ENCODE measurements at regions not wholly inside any gene's neighbourhood (a gene's known extent, or its start where the extent isn't known, plus 50 kb on each side); places are given as distances from the start of the nearest gene placed in this dataset.
"Not testable (repeated sequence)": the region's sequence is repeated elsewhere in the genome, so short reads cannot be mapped to it uniquely, and the experiment has no call there.

DNA sequence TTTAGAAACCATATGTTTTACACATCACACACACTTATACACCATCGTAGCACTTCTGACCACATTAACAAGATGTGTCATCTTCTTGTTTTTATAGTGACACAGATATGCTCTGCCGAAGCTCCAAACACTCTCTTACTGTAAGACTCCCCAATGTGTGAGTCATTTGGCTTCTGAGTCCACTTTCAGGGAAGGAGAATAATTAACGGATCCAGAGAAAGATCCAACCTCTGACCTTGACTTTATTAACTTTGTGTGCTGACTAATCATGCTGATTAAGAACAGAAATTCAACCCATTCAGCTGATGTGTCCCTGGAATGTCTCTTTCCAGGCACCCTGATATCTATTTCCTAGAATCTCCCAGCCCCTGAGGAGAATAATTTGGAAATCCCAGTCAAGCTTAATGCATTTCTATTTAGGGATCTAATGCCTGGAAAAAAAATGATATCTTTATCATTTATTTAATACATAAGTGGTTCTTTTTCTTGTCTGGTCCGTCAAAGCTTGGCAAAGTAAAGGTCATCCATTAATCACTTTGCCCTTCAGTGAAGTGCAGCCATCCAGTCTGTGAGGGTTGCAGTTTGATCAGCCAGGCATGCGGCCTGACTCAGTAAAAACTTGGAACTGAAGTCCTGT lies 615.8 kb upstream of the SYT4 start:
- no peak for DNase-seq

DNA sequence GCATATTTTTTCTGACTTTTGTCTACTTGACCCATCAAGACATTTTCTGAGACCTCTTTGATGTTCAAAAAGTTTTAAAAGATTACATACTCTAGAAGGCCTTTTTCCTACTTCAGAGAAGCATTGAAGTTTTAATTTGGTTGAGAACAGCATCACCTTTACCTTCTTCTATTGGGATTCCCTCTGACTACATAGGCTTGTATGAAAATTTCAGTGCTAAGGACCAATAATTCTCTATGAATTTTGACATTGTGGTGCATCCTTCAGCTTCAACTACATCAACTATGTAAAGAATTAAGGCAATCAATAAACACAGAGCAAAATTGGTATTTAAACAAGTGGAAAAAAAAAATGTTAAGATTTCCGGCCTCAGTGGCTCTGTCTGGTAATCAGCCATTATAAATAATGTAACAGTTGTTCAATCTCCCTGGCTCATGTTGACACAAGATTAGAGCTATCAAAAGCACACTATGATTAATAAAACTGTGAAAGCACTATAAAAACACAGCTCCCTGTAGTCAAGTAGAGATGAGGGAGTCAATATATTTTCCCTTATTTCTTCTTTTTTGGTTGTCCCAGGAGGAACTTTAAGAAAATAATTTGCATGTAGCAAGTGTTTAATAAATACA lies 627.0 kb upstream of the SYT4 start:
- DNase-seq = no peak

DNA sequence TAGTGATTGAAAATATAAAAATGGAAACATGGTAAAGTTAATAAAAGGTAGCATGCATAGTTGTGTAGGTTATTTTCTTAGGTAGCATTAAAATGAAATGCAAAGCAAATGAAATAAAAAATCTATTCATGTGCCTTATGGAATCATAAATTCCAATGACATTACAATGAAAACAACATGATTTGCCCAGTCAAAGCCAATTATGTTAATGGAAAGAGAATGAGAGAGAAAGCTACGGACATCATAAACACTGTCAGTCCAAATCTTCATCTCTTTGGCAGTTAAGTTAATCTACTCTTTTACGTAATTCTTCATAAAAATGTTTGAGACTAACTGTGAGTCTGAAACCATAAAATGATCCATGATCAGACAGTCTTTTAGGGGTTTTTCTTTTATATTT lies 636.7 kb upstream of the SYT4 start:
- DNase-seq = no peak

DNA sequence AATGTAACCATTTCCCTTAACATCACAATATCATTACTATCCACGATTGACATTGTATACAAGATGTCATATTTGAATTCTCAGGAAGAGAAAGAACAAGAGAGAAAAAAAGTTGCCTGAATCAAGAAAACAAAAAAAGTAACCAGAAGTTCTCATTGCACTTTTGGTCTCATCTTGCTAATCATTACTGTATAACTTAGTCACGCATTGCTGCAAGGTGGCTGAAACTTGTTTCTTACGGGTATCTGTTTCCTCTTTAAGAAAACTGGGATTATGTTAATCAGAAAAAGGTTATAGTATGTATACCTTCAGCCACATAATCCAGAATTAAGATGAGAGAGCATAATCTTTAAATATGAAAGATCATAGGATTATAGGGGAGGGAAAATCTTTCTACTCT lies 639.7 kb upstream of the SYT4 start:
- DNase-seq = no peak

DNA sequence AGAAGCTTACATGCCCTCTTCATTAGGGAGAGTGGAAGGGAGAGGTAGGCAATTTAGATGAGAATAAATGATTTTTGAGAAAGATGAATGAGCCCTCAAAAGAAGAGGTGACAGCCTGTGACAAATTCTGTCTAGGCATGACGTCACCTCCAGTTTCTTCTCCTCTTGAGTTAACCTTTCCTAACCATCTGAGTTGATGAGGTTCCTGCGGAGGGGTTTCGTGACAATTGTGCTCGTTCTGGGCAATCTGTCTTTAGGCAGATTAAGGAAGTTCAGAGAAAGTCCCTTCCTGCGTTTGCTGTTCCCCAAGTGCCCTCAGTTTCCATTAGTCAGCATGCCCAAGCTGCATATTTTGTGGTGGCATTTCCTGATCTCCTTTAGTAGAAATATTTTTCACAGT lies 640.2 kb upstream of the SYT4 start:
- no peak for DNase-seq

DNA sequence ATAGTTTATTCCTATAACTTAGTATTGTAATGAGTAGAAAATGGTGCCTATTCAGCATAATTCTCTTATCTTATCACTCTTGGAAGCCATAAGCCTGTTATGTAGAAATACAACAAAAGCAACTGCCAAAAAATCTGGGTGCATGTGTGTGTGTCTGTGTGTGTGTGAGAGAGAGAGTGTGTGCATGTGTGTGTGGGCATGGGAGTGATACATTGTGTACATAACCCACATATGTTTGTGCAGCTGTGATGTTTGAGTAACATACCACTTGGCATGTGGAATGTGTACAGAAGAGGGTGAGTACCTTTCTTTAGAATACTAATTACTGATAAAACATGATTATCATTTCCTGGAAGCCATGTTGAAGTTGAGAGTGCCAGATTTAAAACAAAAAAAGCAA lies 642.3 kb upstream of the SYT4 start:
- no peak for DNase-seq

DNA sequence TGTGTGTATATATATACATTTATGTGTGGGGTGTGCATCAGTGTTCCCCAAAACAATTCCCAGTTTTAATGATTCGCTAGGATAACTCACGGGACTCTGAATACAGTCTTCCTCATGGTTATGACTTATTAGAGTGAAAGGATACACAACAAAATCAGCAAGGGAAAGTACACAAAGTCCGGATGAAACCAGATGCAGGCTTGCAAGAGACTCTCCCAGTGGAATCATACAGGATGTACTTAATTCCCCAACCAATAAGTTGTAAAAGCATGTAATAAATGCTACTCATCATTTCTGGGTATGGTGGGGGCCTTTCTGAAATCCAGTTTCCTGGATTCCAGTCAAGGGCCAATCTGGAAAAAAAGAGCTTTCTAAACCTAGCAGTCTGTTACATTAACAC lies 654.1 kb upstream of the SYT4 start:
- no peak for DNase-seq

DNA sequence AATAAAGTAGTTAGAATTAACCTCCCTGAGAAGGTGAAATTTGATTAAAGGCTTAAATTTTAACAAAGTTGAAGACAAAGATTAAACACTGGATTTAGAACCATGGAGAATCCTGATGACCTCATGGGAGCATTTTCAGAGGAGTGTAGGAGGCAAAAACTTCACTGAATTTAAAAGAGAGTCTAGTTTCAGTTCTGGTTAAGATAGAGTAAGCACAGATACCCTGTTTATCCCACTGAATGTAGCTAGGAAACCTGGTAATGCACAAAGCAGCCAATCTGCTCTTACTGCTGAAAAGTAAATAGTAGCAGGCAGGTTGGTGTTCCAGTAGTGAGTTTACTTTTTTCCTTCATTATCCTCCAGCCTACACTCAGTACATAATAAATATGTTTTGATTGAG lies 654.9 kb upstream of the SYT4 start:
- no peak for DNase-seq

DNA sequence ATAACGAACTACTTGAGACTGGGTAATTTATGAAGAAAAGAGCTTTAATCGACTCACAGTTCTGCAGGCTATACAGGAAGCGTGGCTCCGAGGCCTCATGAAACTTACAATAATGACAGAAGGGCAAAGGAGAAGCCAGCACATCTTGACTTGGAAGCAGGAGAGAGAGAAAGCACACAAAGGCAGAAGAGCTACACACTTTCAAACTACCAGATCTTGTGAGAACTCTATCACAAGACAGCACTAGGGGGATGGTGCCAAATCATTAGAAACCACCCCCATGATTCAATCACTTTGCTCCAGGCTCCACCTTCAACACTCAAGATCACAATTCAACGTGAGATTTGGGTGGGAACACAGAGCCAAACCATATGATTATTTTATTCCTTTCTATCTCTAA lies 655.9 kb upstream of the SYT4 start:
- no peak for DNase-seq

DNA sequence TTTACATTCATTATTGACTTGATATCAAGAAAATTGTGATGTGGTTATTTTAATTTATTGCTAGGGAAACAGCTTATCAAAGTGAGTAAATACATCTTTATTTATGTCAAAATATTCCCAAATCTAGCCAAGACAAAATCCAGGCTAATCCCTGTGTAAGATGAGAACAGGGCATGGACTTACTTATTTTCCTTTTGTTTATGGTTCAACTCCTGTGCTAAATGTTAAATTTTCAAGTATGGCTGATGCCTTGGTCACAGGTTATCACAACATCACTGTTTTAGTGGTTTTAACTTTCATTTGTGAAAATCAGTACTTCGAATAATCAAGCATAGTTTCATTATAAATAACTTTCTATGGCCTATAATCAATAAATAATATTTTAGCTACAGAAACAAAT lies 657.0 kb upstream of the SYT4 start:
- no peak for DNase-seq

DNA sequence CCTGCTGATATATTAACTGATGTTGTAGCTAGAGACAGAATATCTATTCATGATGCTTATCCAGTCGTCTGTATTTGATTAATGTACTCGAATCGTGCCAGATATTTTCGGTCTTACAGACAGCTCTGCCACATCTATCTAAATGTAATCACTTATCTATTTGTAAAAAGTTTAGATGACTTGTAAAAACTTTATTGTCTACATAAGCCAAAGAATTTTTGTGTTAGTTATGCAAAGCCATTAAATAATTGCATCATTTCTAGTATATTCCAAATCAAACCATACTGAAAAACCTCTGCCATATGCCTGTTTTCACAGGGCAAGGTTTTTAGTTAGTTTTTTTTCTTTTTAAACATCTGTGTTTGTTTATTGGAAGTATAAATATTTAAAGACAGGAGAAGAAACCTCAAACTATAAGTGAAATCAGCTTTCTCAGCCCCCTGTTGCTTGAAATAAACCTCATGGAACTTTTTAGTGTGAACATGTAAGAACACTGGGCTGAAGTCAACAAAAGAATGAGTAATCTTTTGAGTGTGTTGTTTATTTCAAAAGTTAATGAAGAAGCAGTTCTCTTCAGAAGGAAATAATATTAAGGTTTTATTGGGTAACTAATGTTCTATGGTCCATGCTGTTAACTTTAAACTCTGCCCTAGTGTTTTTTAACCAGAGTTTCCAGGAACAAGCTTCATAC lies 657.6 kb upstream of the SYT4 start:
- no peak for DNase-seq

DNA sequence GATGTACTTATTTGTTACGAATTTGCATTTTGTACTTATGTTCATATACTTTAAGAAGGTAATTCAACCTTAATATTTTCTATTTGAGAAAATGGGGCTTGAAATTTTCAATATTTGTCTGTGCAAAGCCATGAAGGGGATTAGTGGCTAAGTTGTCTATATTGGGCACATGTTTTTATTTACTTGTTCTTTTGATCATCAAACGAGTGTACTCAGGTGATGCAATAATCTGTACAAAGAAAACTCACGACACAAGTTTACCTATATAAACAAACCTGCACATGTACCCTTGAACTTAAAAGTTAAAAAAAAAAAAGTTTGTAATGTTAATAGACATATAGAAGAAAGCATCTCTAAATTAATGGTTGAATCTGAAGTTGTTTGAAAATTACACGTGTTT lies 658.9 kb upstream of the SYT4 start:
- no peak for DNase-seq

DNA sequence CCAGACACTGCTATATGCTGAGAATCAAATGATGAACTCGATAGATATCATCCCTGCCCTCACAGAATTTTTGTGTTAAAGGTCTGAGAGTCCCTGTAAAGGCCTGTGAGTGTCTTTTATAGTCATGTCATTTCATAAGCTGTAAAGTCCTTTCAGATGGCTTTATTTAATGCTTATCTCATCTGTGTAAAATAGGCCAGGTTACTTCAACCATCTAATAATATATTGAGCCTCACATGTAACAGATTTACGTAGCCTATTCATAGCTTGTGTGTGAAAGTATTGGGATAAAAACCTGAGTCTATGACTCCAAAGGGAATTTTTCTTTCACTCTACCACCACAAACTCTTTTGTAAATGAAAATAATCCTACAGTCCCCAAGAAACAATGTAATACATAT lies 672.0 kb upstream of the SYT4 start:
- DNase-seq = no peak

DNA sequence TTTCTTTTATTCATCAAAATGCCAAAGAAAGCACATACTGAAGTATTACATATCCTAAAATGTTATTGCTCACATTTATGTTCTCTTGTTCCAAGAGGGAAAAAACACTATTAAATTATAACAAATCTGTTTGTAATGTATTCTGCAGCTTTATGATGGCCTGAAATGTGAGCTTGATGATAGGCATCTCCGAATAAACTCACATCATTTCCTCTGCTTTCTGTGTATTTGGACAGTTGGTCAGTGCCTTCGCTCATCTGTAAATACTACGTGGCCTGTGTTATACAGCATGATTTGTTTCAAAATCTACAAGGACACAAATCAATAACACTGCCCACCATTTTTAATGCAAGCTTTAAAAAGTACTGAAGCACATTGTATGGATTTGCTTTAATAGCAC lies 672.8 kb upstream of the SYT4 start:
- DNase-seq = no peak

DNA sequence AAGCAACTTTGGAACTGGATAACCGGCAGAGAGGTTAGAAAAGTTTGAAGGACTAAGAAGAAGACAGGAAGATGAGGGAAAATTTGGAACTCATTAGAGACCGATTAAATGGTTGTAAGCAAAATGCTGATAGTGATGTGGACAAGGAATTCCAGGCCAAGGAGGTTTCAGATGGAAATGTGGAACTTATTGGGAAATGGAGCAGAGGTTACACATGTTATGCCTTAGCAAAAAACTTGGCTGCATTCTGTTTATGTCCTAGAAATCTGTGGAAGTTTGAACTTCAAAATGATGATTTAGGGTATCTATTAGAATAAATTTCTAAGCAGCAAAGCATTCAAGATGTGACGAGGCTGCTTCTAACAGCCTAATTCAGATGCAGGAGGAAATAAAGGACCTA lies 675.1 kb upstream of the SYT4 start:
- DNase-seq = no peak

DNA sequence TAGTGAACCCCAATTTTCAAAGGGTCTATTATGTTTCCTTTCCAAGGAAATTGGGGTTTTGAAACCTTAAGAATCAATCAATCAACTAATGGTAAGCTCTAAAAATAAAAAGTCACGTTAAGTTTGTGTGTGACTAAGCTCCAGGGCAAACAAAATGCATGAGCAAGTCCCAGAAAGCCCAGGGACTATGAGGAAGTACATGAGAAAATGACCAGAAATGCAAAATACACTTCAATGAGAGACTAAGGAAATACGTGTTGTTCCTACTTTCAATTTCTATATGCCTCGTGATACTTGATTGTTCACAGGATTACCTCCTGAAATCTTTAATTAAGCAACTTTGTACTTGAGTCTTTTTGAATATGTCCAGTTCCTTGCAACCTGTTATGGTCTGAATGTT lies 684.4 kb upstream of the SYT4 start:
- no peak for DNase-seq

DNA sequence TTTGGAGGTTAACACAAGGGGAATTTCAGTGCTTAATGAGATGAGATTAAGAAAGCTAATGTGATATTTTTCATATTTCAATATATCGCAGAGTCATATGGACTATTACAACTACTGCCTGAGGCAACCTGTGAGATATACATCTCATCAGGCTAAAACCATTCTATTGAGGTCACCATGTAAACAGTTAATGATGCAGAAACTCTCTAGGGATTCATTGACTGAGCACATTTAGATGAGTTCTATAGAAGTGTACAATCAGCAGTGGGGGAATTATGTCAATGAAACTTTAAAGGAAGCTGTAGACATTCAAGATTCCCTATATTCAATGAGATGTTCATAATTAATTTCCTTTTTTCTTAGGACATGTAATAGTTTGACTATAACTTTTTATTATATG lies 687.4 kb upstream of the SYT4 start:
- DNase-seq = no peak

DNA sequence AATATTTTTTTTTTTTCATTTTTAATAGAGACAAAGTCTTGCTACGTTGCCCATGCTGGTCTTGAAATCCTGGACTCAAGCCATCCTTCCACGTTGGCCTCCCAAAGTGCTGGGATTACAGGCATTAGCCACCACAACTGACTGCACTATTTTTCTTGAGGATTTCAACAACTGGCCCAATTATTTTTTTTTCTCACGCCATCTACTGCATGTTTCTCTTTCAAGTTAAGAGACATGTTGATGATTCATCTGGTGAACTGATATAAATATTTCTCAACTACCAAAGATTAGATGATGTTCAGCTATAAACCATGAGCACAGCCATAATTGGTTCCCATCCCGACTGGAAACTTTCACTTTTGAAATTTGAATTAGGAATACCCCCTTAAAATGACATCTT lies 688.4 kb upstream of the SYT4 start:
- no peak for DNase-seq

DNA sequence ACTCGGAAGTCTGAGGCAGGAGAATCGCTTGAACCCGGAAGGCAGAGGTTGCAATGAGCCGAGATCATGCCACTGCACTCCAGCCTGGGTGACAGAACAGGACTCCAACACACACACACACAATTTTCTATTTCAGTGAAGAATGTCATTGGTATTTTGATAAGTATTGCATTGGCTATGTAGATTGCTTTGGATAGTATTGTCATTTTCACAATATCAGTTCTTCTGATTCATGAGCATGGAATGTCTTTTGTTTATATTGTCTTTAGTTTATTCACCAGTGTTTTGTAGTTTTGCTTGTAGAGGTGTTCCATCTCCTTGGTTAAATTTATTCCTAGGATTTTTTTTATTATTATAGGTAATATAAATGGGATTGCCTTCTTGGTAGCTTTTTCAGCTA lies 693.4 kb upstream of the SYT4 start:
- no peak for DNase-seq

DNA sequence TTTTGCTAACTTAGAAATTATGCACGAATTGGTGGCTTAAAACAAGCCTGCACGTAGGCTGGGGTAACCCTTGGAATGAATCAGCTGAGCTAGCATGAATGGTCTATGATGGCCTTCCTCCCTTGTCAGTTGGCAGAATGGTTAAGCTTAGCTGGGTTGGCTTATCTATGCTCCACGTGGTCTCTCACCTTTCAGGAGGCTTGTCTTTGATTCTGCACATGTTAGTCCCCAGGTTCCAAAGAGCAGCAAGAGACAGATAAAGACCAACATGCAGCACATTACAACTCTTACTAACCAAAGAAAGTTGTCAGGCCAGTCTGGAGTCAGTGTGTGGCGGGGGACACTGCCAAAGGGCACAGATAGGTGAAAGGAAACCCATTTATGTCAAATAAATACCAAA lies 700.9 kb upstream of the SYT4 start:
- no peak for DNase-seq

DNA sequence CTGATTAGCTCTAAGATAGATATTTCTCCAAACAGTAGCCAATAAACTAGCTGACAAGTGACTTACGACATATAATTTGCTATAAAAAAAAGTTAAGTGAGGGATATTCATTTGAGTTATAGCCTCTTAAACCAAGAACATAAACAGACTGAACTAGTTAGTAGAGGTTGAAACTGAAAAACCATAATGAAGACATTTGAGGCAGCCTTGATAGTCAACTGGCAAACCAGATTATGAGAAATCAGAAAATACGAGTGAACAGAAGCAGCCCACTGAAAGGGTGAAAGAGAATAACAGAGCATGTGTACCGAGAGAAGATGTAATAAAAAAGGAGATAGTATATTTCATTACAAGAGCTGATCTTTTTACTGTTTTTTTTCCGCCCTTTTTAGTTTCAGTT lies 698.1 kb upstream of the SETBP1 start:
- no peak for DNase-seq

DNA sequence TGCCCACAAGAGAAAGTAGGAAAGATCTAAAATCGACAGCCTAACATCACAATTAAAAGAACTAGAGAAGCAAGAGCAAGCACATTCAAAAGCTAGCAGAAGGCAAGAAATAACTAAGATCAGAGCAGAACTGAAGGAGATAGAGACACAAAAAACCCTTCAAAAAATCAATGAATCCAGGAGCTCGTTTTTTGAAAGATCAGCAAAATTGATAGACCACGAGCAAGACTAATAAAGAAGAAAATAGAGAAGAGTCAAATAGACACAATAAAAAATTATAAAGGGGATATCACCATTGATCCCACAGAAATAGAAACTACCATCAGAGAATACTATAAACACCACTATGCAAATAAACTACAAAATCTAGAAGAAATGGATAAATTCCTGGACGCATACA lies 693.6 kb upstream of the SETBP1 start:
- DNase-seq = not testable (repeated sequence)

DNA sequence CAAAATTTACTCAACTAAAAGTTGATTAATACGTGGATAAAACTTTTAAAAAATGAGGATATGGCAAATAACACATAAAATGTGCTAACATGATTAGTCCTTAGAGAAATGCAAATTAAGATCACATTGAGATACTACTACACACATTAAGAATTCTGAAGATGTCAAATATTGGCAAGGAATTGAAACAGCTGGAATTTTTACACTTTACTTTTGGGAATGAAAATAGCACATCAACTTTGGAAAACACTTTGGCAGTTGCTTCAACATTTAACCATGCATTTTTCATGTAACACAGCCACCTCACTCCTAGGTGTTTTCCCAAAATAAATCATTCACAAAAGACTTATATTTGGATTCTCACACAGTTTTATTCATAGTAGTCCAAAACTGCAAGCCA lies 687.9 kb upstream of the SETBP1 start:
- no peak for DNase-seq

DNA sequence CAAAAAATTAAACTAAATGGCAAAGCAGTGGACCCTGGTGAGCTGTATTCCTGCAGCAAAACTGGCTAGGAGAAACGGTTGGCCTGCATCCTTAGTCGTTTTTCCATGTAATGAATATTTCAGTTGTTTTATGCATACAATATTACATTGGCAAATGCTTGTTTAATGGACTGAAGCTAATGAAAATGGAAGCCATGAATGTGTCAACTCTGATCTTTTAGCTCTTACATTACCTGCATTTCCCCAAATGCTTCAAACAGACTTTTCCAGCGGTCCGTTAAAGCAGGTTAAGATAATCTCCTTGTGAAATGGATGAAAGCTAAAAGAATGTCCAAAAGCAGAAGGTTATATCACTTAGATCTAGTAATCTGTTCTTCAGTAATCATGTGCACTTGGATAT lies 686.3 kb upstream of the SETBP1 start:
- DNase-seq = no peak

DNA sequence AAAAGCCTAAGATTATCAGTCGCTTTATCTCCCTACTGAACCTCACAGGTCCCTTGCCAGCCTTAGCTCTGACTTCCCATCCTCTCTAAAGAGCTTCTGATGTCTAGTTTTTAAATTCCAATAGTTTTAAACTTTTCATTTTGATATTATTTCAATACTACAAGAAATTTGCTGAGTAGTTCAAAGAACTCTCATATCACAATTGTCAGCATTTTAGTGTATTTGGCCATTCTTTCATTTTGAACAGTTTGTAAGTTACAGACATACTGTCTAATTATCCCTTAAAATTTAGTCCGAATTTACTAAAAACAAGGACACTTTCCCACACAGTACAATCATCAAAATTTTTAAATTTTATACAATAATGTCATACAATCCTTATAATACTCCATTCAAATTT lies 666.8 kb upstream of the SETBP1 start:
- DNase-seq = no peak
